A549 (cell line): ENCODE measurements at regions not wholly inside any gene's neighbourhood (a gene's known extent, or its start where the extent isn't known, plus 50 kb on each side); places are given as distances from the start of the nearest gene placed in this dataset.

Source experiments
- ATAC-seq, 2 experiments: fragments of 200-7000 bp in 1 of 2; fragments of >200 bp in 1 of 2; cut with Nextera tagmentation in 1 of 2; cut with Tn5 transposase in 1 of 2; 3 replicates each; pipeline versions ENCODE4 v1.8.0 to v1.9.1; 2018 to 2020; ENCODE audit warnings: mild to moderate bottlenecking in 1 of 2, moderate library complexity in 1 of 2
- CTCF ChIA-PET: fragments of 300-600 bp; sonication (Branson Sonifier 250); formaldehyde crosslinking; extraction: SDS; loops from one replicate; lab custom pipeline; 2021; ENCODE audit warnings: antibody characterized with exemption, inconsistent platforms; lab: Yijun Ruan, JAX
- POLR2A ChIA-PET: fragments of 350-600 bp; formaldehyde crosslinking; extraction: SDS; loops from one replicate; lab custom pipeline; 2021; ENCODE audit warnings: antibody characterized with exemption, inconsistent platforms; lab: Yijun Ruan, JAX
- DNase-seq, 2 experiments: peaks; one replicate each; pipeline versions ENCODE4 v3.0.0 to v3.0.0-alpha.2; 2011 to 2016; ENCODE audit warnings: low read depth in 1 of 2, low spot score in 1 of 2
- FAIRE-seq: peaks from 2 replicates; lab custom pipeline; 2011; peaks lifted over from hg19 to GRCh38; lab: Jason Lieb, UNC
- H3K27ac ChIP-seq, 2 experiments: fragments of >200 bp; sonication (Bioruptor Twin); formaldehyde crosslinking; 3 replicates each; pipeline ENCODE4 v1.5.1; 2016 to 2017
- H3K4me1 ChIP-seq: fragments of >200 bp; sonication (Bioruptor Twin); formaldehyde crosslinking; 3 replicates; pipeline ENCODE4 v1.6.1; 2016
- H3K4me2 ChIP-seq: fragments of >200 bp; sonication (Bioruptor Twin); formaldehyde crosslinking; 3 replicates; pipeline ENCODE4 v1.6.1; 2016
- H3K4me3 ChIP-seq: fragments of >200 bp; sonication (Bioruptor Twin); formaldehyde crosslinking; 3 replicates; pipeline ENCODE4 v1.5.1; 2016
- H3K9me3 ChIP-seq: fragments of >200 bp; sonication (Bioruptor Twin); formaldehyde crosslinking; 3 replicates; pipeline ENCODE4 v1.6.1; 2016
- BCL3 ChIP-seq: fragments of >200 bp; sonication (Bioruptor Twin); formaldehyde crosslinking; IDR thresholded peaks from 3 replicates; pipeline ENCODE4 v1.6.1; 2016
- CHD4 ChIP-seq: fragments of 200-600 bp; sonication (generic); IDR thresholded peaks from 2 replicates; pipeline ENCODE4 v1.6.1; 2016; ENCODE audit warnings: antibody characterized with exemption, mild to moderate bottlenecking, borderline replicate concordance
- EHF ChIP-seq: fragments of 250-450 bp; sonication (Bioruptor Pico); IDR thresholded peaks from 2 replicates; pipeline ENCODE4 v1.5.0; 2020; ENCODE audit warnings: mild to moderate bottlenecking
- EHMT2 ChIP-seq: fragments of 200-600 bp; sonication (generic); IDR thresholded peaks from 2 replicates; pipeline ENCODE4 v1.6.1; 2016; ENCODE audit warnings: antibody characterized with exemption, low read depth, mild to moderate bottlenecking, moderate library complexity
- EP300 ChIP-seq, 2 experiments: fragments of >200 bp; sonication (Bioruptor Twin); formaldehyde crosslinking; IDR thresholded peaks; 2 replicates in 1 of 2; 3 replicates in 1 of 2; pipeline ENCODE4 v1.6.1; 2016 to 2017
- FOSL2 ChIP-seq, 2 experiments: fragments of 450-650 bp in 1 of 2; fragments of >200 bp in 1 of 2; sonication (Bioruptor Twin) in 1 of 2; formaldehyde crosslinking; IDR thresholded peaks; 2 replicates each; pipeline versions ENCODE4 v1.5.0 to v1.6.1; 2016 to 2020; ENCODE audit warnings: mild to moderate bottlenecking in 1 of 2, moderate library complexity in 1 of 2
- HDAC2 ChIP-seq: fragments of 200-600 bp; sonication (generic); IDR thresholded peaks from 2 replicates; pipeline ENCODE4 v1.6.1; 2016
- HMGXB4 ChIP-seq: fragments of 250-450 bp; sonication (Bioruptor Pico); IDR thresholded peaks from 2 replicates; pipeline ENCODE4 v1.5.0; 2021; ENCODE audit warnings: mild to moderate bottlenecking, moderate library complexity, borderline replicate concordance
- JUN ChIP-seq, 2 experiments: fragments of >200 bp; sonication (Bioruptor Twin); formaldehyde crosslinking; IDR thresholded peaks; 2 replicates in 1 of 2; 3 replicates in 1 of 2; pipeline ENCODE4 v1.6.1; 2016 to 2017
- MYC ChIP-seq: IDR thresholded peaks from 2 replicates; pipeline ENCODE4 v1.6.1; 2012; ENCODE audit warnings: mild to moderate bottlenecking, inconsistent platforms, low read length, improper control_type of control experiment, borderline replicate concordance
- NPAS2 ChIP-seq: fragments of 250-450 bp; sonication (Bioruptor Pico); IDR thresholded peaks from 2 replicates; pipeline ENCODE4 v1.8.0; 2022; ENCODE audit warnings: mild to moderate bottlenecking, moderate library complexity, borderline replicate concordance
- POLR2A ChIP-seq: IDR thresholded peaks from 2 replicates; pipeline ENCODE4 v1.6.1; 2012; ENCODE audit warnings: mild to moderate bottlenecking, low read length
- RNF2 ChIP-seq: fragments of 200-600 bp; sonication (generic); IDR thresholded peaks from 2 replicates; pipeline ENCODE4 v1.6.1; 2016; ENCODE audit warnings: low read depth, mild to moderate bottlenecking, antibody characterized with exemption, moderate library complexity, borderline replicate concordance
- SMC3 ChIP-seq: fragments of >200 bp; sonication (Bioruptor Twin); formaldehyde crosslinking; IDR thresholded peaks from 3 replicates; pipeline ENCODE4 v1.6.1; 2018; ENCODE audit warnings: inconsistent platforms
- USF2 ChIP-seq: fragments of 450-650 bp; IDR thresholded peaks from 2 replicates; pipeline ENCODE4 v1.6.1; 2014; ENCODE audit warnings: antibody characterized with exemption
- WGBS: methylation state at CpG from one replicate; pipeline ENCODE4 v1.1.6; 2017; ENCODE audit errors: missing lambda C conversion rate; 5-methylcytosine and 5-hydroxymethylcytosine counted together

- Histone ChIP-seq H3K4me3 (no peak overlapping the region), H3K9me3 (no peaks in the 10 kb centered on the region; the same call in 1 of the 3 replicates)
- DNase-seq = no peak
- CTCF ChIA-PET = no interaction called here
- TF ChIP-seq EHF (CRISPR knock-in tag) = no peak
- TF ChIP-seq SMC3 = no peak
- no peak for TF ChIP-seq USF2
- TF ChIP-seq JUN (IDR thresholded peaks at IDR 0.05) = no peak
- TF ChIP-seq EP300 (IDR thresholded peaks at IDR 0.05) = no peak
- TF ChIP-seq HDAC2 = no peak
- TF ChIP-seq NPAS2 (CRISPR knock-in tag) = no peak
- TF ChIP-seq, all 56 proteins: peak for 0
- H3K4me1 ChIP-seq = no peaks in the 10 kb centered on the region
- FAIRE-seq (no peak), ATAC-seq (no peak)
- POLR2A ChIA-PET = no interaction called here
- no peak overlapping the region for H3K27ac ChIP-seq
- no peak overlapping the region for H3K4me2 ChIP-seq
- 17% methylated on average over 7 of the region's 28 CpGs for WGBS
Measured at GRCh38 chr18:38944446-38945024, 1378.9 kb upstream of the CELF4 start.

- ChIA-PET POLR2A (no interaction called here), CTCF (no interaction called here)
- Histone ChIP-seq H3K4me3 (no peak overlapping the region), H3K4me2 (no peak overlapping the region), H3K9me3 (no peaks in the 10 kb centered on the region; the same call in 1 of the 3 replicates), H3K4me1 (no peaks in the 10 kb centered on the region), H3K27ac (no peak overlapping the region)
- ATAC-seq (no peak), DNase-seq (no peak), FAIRE-seq (no peak)
- WGBS = 54% methylated on average over 9 of the region's 9 CpGs
- TF ChIP-seq CHD4 = no peak
- no peak for TF ChIP-seq MYC
- no peak for TF ChIP-seq FOSL2 (IDR thresholded peaks at IDR 0.05)
- TF ChIP-seq FOSL2 (CRISPR knock-in tag; IDR thresholded peaks at IDR 0.05) = no peak
- no peak for TF ChIP-seq HMGXB4 (CRISPR knock-in tag)
Measured at GRCh38 chr18:38941711-38942561, 1376.3 kb upstream of the CELF4 start.

- DNase-seq = peak; percentile 1 to 70
- Histone ChIP-seq H3K4me2 (0 out of 3 replicates have a peak overlapping the region, but pooled peaks have one; percentile 19), H3K4me3 (peak overlapping the region; percentile 29; the same call in 2 of the 3 replicates), H3K9me3 (no peaks in the 10 kb centered on the region; the same call in 1 of the 3 replicates), H3K27ac (no peak overlapping the region), H3K4me1 (no peaks in the 10 kb centered on the region)
- ATAC-seq = no peak; a peak in 1 of 6 replicates
- POLR2A ChIA-PET = no interaction called here
- CTCF ChIA-PET = no interaction called here
- 39% methylated on average over 13 of the region's 13 CpGs for WGBS
- FAIRE-seq = no peak
- TF ChIP-seq EHMT2 (no peak), FOSL2 (IDR thresholded peaks at IDR 0.05) (no peak; the same call in 1 of the 2 replicates), FOSL2 (CRISPR knock-in tag; IDR thresholded peaks at IDR 0.05) (peak; percentile 86), POLR2A (no peak), RNF2 (no peak), BCL3 (0 out of 3 replicates have a peak, but pooled peaks have one; percentile 30)
Measured at GRCh38 chr18:38940863-38941531, 1375.4 kb upstream of the CELF4 start.
